Coronary artery (tissue), 2 donors: ENCODE measurements at regions not wholly inside any gene's neighbourhood (a gene's known extent, or its start where the extent isn't known, plus 50 kb on each side); places are given as distances from the start of the nearest gene placed in this dataset.

Experiments used
- DNase-seq: peaks from one replicate; pipeline ENCODE4 v3.0.0-alpha.2; 2017; ENCODE audit warnings: low spot score
- H3K27ac ChIP-seq, 2 donors: fragments of 200-600 bp; sonication (generic); one replicate each; pipeline ENCODE4 v1.5.1; 2016 to 2019
- H3K4me3 ChIP-seq: fragments of 200-600 bp; sonication (generic); 2 replicates; pipeline ENCODE4 v1.5.1; 2016; ENCODE audit warnings: mild to moderate bottlenecking, moderate library complexity
- TF ChIP-seq, protein P1 (sequence below): fragments of 200-600 bp; sonication (generic); IDR thresholded peaks from one replicate; pipeline ENCODE4 v1.5.1; 2019; ENCODE audit warnings: antibody characterized with exemption

DNA sequence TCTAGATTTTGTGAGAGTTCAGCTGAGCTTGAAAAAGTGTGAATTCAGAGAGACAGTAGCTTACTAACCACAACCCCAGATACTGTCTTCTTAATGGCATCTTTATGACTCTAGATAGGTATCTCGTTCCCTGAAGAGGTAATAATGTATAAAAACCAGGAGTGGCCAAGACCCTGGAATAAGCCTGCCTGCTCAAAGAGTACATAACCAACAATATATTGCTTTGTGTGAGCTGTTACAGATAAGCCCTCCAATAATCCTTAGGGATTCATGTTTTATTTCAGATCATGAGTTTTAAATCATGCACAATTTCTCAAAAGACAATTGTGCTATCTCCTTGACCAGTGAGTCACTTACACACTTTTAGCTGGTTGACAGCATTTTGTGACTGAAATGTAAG is 327.8 kb upstream of the ADGRB3 start:
- Histone ChIP-seq H3K27ac (no peak overlapping the region), H3K4me3 (no peak overlapping the region)
- DNase-seq: no peak
- TF ChIP-seq, protein P1, sequence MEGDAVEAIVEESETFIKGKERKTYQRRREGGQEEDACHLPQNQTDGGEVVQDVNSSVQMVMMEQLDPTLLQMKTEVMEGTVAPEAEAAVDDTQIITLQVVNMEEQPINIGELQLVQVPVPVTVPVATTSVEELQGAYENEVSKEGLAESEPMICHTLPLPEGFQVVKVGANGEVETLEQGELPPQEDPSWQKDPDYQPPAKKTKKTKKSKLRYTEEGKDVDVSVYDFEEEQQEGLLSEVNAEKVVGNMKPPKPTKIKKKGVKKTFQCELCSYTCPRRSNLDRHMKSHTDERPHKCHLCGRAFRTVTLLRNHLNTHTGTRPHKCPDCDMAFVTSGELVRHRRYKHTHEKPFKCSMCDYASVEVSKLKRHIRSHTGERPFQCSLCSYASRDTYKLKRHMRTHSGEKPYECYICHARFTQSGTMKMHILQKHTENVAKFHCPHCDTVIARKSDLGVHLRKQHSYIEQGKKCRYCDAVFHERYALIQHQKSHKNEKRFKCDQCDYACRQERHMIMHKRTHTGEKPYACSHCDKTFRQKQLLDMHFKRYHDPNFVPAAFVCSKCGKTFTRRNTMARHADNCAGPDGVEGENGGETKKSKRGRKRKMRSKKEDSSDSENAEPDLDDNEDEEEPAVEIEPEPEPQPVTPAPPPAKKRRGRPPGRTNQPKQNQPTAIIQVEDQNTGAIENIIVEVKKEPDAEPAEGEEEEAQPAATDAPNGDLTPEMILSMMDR: no peak

DNA sequence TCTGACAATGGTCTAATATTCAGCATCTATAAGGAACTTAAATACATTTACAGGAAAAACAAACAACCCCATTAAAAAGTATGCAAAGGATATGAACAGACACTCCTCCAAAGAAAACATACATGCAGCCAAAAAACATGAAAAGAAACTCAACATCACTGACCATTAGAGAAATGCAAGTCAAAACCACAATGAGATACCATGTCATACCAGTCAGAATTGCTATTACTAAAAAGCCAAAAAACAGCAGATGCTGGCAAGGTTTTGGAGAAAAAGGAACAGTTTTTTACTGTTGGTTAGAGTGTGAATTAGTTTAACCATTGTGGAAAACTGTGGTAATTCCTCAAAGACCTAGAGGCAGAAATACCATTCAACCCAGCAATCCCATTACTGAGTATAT is 339.0 kb upstream of the ADGRB3 start:
- TF ChIP-seq, protein P1: no peak
- H3K27ac ChIP-seq: no peak overlapping the region
- DNase-seq: no peak
- no peak overlapping the region for H3K4me3 ChIP-seq

DNA sequence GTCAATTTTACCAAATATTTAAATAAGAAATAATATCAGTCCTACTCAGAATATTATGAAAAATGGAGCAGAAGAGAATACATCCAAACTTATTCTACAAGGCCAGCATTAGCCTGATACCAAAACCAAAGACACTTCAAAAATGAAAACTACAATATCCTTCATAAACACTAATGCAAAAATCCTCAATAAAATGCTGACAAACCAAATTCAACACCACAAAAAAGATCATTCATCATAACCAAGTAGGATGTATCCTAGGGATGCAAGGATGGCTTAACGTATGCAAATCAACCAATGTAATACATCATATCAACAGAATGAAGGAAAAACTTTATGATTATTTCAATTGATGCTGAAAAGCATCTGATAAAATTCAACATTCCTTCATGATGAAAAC is 352.4 kb upstream of the ADGRB3 start:
- DNase-seq: no peak
- TF ChIP-seq, protein P1: no peak
- no peak overlapping the region for H3K27ac ChIP-seq

DNA sequence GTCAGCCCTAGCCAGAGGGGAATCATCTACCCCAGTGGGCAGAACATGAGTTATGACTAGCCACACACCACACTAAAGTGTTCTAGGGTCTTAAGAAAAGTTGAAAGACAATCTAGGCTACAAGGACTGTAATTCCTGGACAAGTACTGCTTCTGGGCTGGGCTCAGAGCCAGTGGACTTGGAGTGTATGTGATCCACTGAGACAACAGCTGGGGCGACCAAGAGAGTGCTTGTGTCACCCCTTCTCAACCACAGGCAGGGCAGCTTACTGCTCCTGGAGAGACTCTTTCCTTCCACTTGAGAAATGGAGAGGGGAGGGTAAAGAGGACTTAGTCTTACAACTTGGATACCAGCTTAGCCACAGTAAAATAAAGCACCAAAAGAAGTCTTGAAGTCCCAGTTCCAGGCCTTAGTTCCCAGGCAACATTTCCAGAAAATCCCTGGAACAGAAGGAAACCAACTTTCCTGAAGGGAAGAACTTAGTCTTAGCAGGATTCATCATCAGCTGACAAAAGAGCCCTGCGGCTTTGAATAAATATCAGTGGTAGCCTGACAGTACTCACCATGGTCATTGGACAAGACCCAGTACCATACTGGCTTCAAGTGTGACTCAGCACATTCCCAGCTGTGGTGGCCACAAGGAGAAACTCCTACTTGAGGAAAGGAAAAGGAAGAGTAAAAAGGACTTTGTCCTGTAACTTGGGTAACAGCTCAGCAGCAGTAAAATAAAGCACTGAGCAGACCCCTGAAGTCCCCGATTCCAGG is 355.1 kb upstream of the ADGRB3 start:
- Histone ChIP-seq H3K27ac (no peak overlapping the region), H3K4me3 (no peak overlapping the region)
- no peak for DNase-seq
- TF ChIP-seq, protein P1: no peak

More for the DNA sequence above, 352.4 kb upstream of the ADGRB3 start:
- H3K4me3 ChIP-seq: no peak overlapping the region

DNA sequence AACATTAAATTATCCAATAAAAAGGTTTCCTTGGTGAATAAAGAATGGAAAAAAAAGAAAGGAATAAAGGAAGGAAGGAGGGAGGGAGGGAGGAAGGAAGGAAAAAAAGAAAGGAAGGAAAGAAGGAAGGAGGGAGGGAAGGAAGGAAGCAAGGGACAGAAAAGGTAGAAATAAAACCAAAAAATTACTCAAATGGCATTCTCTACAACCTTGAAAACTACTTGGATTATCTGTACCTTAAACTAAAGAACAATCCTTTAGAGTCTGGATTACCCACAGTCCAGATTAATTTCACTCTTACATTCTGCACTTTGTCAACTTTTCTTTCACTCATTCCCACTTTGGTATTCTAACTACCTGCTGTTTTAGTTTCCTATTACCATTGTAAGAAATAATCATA is 361.8 kb upstream of the ADGRB3 start:
- Histone ChIP-seq H3K4me3 (no peak overlapping the region), H3K27ac (no peak overlapping the region)
- DNase-seq: no peak
- TF ChIP-seq, protein P1: no peak

DNA sequence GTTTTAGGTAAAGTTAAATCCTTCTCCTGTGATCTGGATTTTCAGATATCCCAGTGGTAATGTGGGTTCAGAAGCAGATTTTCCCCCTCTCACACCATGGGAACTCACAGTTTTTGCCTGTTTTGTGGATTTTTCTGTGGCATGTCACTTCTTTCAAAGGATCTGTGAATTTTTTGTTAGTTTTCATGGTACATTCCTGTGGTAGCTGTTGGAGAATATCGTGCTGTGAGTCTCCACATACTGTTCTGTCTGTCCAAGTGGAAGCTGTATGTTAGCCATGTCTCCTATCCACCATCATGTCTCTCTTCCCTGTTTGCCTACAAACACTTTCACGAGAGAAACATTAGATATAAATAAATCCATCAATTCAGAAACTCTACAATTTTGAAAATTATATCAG is 378.7 kb upstream of the ADGRB3 start:
- DNase-seq: no peak
- TF ChIP-seq, protein P1: no peak

DNA sequence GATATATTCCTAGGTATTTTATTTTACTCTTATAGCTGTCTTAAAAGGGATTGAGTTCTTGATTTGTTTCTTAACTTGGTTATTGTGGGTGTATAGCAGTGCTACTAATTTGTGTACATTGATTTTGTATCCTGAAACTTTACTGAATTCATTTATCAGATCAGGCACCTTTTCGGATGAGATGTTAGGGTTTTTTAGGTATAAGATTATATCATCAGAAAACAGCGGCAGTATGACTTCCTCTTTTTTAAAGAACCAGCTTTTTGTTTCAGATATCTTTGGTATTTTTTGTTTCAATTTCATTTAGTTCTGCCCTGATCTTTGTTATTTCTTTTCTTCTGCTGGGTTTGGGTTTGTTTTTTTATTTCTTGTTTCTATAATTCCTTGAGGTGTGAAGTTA is 382.4 kb upstream of the ADGRB3 start:
- no peak for DNase-seq
- TF ChIP-seq, protein P1: no peak
- Histone ChIP-seq H3K27ac (no peak overlapping the region), H3K4me3 (no peak overlapping the region)

More for the DNA sequence above, 378.7 kb upstream of the ADGRB3 start:
- Histone ChIP-seq H3K4me3 (no peak overlapping the region), H3K27ac (no peak overlapping the region)
